ENCODE measurements at regions not wholly inside any gene's neighbourhood (a gene's known extent, or its start where the extent isn't known, plus 50 kb on each side); places are given as distances from the start of the nearest gene placed in this dataset.
"Not testable (repeated sequence)": the region's sequence is repeated elsewhere in the genome, so short reads cannot be mapped to it uniquely, and the experiment has no call there.

DNA sequence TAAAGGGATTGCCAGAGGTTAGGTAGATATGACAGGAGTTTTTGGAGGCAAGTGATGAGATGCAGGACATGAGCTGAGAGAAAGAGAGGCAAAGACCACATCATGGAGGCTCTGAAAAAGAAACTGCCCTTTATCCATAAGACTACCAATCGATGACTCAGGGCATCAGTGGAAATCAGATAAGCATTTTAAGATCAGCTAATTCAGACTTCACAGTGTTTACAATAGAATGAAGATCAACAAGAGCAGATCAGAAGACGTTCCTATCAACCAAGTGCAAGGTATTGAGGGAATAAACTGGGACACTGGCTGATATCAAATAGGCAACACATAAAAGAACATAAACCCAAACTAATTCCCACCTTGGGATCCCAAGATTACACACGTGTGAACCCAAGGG is 227.2 kb downstream of the SLCO4C1 start:
- no peaks in the 10 kb centered on the region for H3K4me1 ChIP-seq (ENCODE audit: control insufficient read depth in 1 of 2, low read depth in 2 of 2)
- no peaks in the 10 kb centered on the region for H3K36me3 ChIP-seq
- DNase-seq (ENCODE audit: low spot score), result no peak
- H3K27me3 ChIP-seq (replicated peaks; ENCODE audit: insufficient read depth), result no peaks in the 10 kb centered on the region
- H3K4me3 ChIP-seq, result no peak overlapping the region
- TF ChIP-seq, protein P1, sequence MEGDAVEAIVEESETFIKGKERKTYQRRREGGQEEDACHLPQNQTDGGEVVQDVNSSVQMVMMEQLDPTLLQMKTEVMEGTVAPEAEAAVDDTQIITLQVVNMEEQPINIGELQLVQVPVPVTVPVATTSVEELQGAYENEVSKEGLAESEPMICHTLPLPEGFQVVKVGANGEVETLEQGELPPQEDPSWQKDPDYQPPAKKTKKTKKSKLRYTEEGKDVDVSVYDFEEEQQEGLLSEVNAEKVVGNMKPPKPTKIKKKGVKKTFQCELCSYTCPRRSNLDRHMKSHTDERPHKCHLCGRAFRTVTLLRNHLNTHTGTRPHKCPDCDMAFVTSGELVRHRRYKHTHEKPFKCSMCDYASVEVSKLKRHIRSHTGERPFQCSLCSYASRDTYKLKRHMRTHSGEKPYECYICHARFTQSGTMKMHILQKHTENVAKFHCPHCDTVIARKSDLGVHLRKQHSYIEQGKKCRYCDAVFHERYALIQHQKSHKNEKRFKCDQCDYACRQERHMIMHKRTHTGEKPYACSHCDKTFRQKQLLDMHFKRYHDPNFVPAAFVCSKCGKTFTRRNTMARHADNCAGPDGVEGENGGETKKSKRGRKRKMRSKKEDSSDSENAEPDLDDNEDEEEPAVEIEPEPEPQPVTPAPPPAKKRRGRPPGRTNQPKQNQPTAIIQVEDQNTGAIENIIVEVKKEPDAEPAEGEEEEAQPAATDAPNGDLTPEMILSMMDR (IDR thresholded peaks at IDR 0.05), result no peak
- no peaks in the 10 kb centered on the region for H3K9me3 ChIP-seq
- no peak overlapping the region for H3K27ac ChIP-seq
- ATAC-seq (ENCODE audit: insufficient number of reproducible peaks, low FRiP score, low read depth), result no peak

DNA sequence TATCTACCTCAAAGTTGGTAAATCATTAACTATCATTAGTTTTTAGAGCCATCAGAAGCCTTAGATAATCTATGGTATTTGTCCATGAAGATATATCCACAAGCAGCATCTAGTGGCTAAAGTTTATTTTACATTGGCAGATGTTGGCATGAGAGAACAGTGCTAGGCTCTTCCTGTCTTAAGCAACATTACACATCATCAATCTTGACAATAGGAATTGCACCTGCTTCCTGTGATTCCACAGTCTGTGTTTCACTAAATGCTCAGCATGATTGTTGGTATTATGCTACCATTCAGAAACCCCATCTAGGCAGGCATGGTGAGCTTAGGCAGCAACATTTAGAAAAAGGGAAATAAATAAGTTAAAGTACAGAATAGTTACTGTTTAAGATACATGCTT is 246.6 kb downstream of the SLCO4C1 start:
- Histone ChIP-seq H3K27me3 (replicated peaks; ENCODE audit: insufficient read depth) (no peaks in the 10 kb centered on the region), H3K4me1 (ENCODE audit: control insufficient read depth in 1 of 2, low read depth in 2 of 2) (no peaks in the 10 kb centered on the region), H3K4me3 (no peak overlapping the region), H3K36me3 (no peaks in the 10 kb centered on the region), H3K27ac (no peak overlapping the region), H3K9me3 (no peaks in the 10 kb centered on the region)
- ATAC-seq (ENCODE audit: insufficient number of reproducible peaks, low FRiP score, low read depth), result no peak
- DNase-seq (ENCODE audit: low spot score), result no peak
- TF ChIP-seq, protein P1 (IDR thresholded peaks at IDR 0.05), result no peak

DNA sequence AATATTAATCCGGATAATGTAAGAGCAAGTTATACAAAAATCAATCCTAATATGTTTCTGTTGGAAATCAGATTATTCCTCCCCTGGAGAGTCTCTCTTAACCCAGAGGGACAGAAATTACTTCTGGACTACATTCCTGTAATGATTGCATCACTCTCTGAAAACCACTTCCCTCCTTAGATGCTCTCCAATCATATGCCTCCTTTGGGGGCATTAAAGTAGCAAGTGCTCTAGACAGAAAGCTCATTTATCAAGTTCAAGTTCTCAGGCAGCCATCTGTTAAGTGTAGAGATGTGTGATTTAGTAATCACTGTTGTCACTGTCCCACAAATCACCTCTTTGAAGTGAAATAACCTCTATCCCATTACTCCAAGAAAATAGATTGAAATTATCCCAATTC is 247.1 kb downstream of the SLCO4C1 start:
- ATAC-seq (ENCODE audit: insufficient number of reproducible peaks, low FRiP score, low read depth) (no peak), DNase-seq (ENCODE audit: low spot score) (no peak)
- Histone ChIP-seq H3K27me3 (replicated peaks; ENCODE audit: insufficient read depth) (no peaks in the 10 kb centered on the region), H3K27ac (no peak overlapping the region), H3K4me3 (no peak overlapping the region), H3K9me3 (no peaks in the 10 kb centered on the region), H3K4me1 (ENCODE audit: control insufficient read depth in 1 of 2, low read depth in 2 of 2) (no peaks in the 10 kb centered on the region), H3K36me3 (no peaks in the 10 kb centered on the region)
- TF ChIP-seq, protein P1 (IDR thresholded peaks at IDR 0.05), result no peak

DNA sequence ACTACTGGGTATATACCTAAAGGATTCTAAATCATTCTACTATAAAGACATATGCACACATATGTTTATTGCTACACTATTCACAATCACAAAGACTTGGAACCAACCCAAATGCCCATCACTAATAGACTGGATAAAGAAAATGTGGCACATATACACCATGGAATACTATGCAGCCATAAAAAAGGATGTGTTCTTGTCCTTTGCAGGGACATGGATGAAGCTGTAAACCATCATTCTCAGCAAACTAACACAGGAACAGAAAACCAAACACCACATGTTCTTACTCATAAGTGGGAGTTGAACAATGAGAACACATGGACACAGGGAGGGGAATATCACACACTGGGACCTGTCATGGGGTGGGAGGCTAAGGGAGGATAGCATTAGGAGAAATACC is 249.0 kb downstream of the SLCO4C1 start:
- not testable (repeated sequence) for H3K9me3 ChIP-seq; H3K4me1 ChIP-seq (ENCODE audit: control insufficient read depth in 1 of 2, low read depth in 2 of 2); ATAC-seq (ENCODE audit: insufficient number of reproducible peaks, low FRiP score, low read depth); H3K27ac ChIP-seq; H3K4me3 ChIP-seq; H3K36me3 ChIP-seq; DNase-seq (ENCODE audit: low spot score); H3K27me3 ChIP-seq (replicated peaks; ENCODE audit: insufficient read depth)

DNA sequence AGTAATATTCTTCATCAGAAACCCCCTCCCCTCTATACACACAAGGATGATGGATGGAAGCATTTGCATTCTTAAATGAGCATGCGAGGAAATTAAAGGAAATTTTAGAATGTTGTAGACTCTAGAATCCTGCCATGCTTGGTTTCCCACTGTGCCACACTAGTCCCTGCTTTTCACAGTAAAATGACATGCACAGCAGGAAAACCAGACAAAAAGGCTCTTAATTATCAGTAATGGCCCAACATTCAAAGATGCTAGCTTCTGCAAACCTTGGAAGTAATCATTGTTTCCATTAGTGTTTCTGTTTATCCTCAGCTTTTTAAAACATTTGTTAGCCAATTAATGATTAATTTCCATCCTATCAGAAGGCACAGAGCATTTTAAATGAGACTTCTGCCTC is 255.8 kb downstream of the SLCO4C1 start:
- H3K9me3 ChIP-seq, result no peaks in the 10 kb centered on the region
- no peaks in the 10 kb centered on the region for H3K4me1 ChIP-seq (ENCODE audit: control insufficient read depth in 1 of 2, low read depth in 2 of 2)
- DNase-seq (ENCODE audit: low spot score) (no peak), ATAC-seq (ENCODE audit: insufficient number of reproducible peaks, low FRiP score, low read depth) (no peak)
- H3K36me3 ChIP-seq, result no peaks in the 10 kb centered on the region
- TF ChIP-seq, protein P1 (IDR thresholded peaks at IDR 0.05), result no peak
- no peaks in the 10 kb centered on the region for H3K27me3 ChIP-seq (replicated peaks; ENCODE audit: insufficient read depth)
- no peak overlapping the region for H3K4me3 ChIP-seq
- no peak overlapping the region for H3K27ac ChIP-seq

DNA sequence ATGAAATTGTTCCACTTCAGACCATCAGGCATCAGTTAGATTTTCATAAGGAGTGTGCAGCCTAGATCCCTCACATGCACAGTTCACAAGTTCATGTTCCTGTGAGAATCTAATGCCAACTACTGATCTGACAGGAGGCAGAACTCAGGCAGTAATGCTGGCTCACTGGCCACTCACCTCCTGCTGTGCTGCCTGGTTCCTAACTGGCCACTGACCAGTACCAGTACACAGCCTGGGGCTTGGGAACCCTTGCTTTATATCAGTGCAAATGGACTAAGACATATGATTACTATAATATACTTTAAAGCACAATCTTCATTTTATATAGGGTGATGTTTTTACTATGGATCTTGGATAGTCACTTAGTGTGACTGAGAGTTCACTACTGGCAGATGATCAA is 259.2 kb downstream of the SLCO4C1 start:
- Histone ChIP-seq H3K27ac (no peak overlapping the region), H3K36me3 (no peaks in the 10 kb centered on the region), H3K27me3 (replicated peaks; ENCODE audit: insufficient read depth) (no peaks in the 10 kb centered on the region), H3K4me1 (ENCODE audit: control insufficient read depth in 1 of 2, low read depth in 2 of 2) (no peaks in the 10 kb centered on the region), H3K9me3 (no peaks in the 10 kb centered on the region), H3K4me3 (no peak overlapping the region)
- TF ChIP-seq, protein P1 (IDR thresholded peaks at IDR 0.05), result no peak
- ATAC-seq (ENCODE audit: insufficient number of reproducible peaks, low FRiP score, low read depth), result no peak
- DNase-seq (ENCODE audit: low spot score), result no peak

Data from thoracic aorta (tissue), 2 donors.